ENCODE measurements at regions not wholly inside any gene's neighbourhood (a gene's known extent, or its start where the extent isn't known, plus 50 kb on each side); places are given as distances from the start of the nearest gene placed in this dataset.

DNA sequence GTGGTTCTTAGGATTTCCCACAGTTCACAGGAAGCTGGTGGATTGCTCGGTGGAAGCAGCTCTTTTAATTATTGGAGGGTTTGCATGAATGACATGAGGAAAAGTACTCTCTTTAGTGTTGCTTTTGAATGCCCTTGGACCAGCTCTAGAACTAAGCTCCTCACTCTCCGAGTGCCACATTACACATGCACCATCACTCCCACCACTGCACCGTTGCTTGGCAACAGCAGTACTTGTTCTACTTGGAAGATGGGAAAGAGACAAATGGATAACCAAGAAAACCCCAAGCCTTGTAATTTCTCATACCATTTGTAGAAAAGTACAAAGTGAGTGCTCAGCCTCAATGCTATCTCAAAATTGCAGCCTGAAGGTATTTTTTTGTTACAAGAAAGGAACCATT lies 620.2 kb upstream of the BOD1L1 start:
- TF ChIP-seq CTCF (IDR thresholded peaks at IDR 0.05): no peak
- no peak for ATAC-seq (ENCODE audit: low FRiP score)
- no peak for DNase-seq (ENCODE audit: low spot score)

- ATAC-seq (ENCODE audit: low FRiP score) (no peak), DNase-seq (ENCODE audit: low spot score) (no peak)
- no peak for TF ChIP-seq CTCF (IDR thresholded peaks at IDR 0.05)
Measured at GRCh38 chr4:14249226-14249625, 621.7 kb upstream of the BOD1L1 start.

GRCh38 chr4:14254252-14254651 lies 626.7 kb upstream of the BOD1L1 start:
- peak in 1 of 3 donors; percentile 33 for TF ChIP-seq CTCF (IDR thresholded peaks at IDR 0.05)
- DNase-seq (ENCODE audit: low spot score): peak; percentile 24
- ATAC-seq (ENCODE audit: low FRiP score): no peak

DNA sequence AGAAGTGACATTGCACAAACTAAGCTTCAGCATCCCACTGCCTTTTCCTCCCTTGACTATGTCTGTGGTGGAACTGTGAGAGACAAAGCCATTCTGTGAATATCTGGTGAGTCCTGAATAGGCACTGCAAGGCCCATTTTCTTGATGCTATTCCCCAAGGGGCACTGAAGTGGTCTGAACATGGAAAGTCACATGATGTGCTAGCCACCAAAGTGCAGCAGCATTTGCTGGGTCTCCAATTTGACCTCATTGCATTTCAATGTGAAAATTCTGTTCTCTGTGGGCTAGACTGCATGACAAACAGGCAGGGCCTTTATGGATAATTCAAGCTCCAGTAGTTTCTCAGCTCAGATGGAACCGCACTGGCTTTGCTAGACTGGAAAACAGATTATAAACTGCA lies 627.4 kb upstream of the BOD1L1 start:
- DNase-seq (ENCODE audit: low spot score) (no peak), ATAC-seq (ENCODE audit: low FRiP score) (no peak)
- TF ChIP-seq CTCF (IDR thresholded peaks at IDR 0.05): no peak

GRCh38 chr4:14257903-14258302 lies 630.4 kb upstream of the BOD1L1 start:
- no peak for TF ChIP-seq CTCF (IDR thresholded peaks at IDR 0.05)
- no peak for ATAC-seq (ENCODE audit: low FRiP score)
- no peak for DNase-seq (ENCODE audit: low spot score)

DNA sequence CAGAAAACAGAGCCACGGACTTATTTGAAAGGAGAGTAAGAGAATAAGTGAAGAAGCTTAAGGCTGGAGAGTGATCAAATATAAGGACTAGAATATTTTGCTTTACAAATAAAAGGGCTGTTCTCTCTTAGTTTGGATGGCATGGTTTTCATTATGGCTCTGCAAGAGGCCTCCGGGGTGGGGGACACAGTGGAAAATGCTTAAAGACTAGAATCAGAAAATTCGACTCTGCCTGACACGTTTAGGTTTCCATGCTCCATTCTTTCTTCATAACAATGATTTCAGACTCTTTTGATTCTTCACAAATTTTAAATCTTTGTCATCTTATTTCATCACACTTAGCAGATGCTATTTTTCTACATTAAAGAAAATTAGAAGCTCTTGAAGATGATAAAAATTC lies 632.4 kb upstream of the BOD1L1 start:
- TF ChIP-seq CTCF (IDR thresholded peaks at IDR 0.05): no peak
- no peak for DNase-seq (ENCODE audit: low spot score)
- no peak for ATAC-seq (ENCODE audit: low FRiP score)

DNA sequence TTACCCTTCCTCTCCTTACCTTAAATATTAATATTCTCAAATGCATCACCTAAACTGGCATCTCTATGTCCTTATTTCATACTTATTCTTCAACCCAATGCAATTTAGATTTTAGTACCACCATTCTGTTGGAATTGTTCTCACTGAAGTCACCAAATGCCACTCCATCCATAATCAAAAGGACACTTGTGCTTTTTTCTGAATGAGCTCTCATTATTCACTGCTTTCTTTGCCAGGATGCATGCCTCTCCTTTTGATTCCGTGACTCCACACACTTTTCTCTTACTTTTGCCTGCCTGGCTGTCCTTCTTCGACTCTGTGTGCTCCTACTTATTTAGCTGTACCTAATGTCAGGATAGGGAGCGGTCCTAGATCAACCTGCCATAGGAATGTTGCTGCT lies 633.1 kb upstream of the BOD1L1 start:
- no peak for DNase-seq (ENCODE audit: low spot score)
- no peak for ATAC-seq (ENCODE audit: low FRiP score)
- no peak for TF ChIP-seq CTCF (IDR thresholded peaks at IDR 0.05)
